GM19351 (cell line): ENCODE measurements at regions not wholly inside any gene's neighbourhood (a gene's known extent, or its start where the extent isn't known, plus 50 kb on each side); places are given as distances from the start of the nearest gene placed in this dataset.

Source experiments
- ATAC-seq: cut with Tn5 transposase; IDR thresholded peaks from one replicate; pipeline ENCODE4 v1.9.1; 2021; ENCODE audit warnings: mild to moderate bottlenecking, moderate library complexity; ENCODE audit not compliant: unreplicated experiment

- no peak for ATAC-seq
These were observed 314.7 kb upstream of the DACH1 start for GRCh38 chr13:72181661-72182060.

- no peak for ATAC-seq
These were observed 313.4 kb upstream of the DACH1 start for GRCh38 chr13:72180253-72180952.

DNA sequence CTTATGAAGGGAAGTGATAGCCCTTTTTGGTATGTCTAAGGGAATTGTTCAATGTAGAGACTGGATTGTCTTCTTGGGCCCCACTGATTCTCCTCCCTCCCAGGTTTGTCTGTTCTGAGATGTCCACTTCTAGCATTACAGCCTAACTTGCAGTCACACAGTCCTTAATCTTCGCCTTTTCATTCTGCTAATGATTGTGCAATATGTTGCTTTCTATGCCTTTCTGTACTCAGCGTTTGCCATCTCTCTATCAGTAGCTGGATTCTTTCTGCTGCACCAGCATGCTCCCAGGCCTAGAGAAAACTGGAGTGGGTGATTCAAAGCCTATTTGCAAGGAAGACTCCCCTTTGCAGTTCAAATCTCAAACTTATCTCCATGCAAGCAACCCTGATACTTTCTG, 307.5 kb upstream of the DACH1 start:
- ATAC-seq, result no peak

GRCh38 chr13:72170571-72170970, 303.6 kb upstream of the DACH1 start:
- no peak for ATAC-seq

DNA sequence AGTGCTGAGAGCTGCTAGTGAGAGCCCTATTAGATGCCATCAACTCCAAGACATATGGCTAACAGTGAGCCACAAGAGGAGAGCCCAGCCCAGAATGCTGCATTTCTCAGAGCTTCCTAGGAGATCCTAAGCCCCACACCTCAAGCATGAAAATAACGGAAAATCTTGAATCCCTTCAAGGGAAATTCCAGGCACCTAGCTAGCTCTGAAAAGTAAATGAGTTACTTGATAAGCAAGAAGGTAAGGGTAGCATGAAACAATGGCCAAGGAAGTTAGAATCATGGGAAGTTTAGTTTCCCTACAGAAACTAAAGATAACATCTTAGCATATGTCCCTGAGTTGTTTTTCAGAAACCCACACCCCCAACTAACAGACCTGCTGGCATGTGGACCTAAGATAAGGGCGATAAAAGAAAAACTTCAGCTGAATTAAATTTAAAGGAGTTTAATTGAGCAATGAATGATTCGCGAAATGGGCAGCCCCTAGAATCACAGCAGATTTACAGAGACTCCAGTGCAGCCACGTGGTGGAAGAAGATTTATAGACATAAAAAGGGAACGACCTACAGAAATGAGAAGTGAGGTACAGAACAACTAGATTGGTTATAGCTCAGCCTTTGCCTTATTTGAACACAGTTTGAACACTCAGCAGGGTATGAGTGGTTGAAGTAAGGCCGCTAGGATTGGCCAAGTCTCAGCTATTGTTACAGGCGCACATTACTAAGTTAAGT, 301.3 kb upstream of the DACH1 start:
- ATAC-seq, result no peak

GRCh38 chr13:72166102-72166650, 299.2 kb upstream of the DACH1 start:
- ATAC-seq, result no peak

DNA sequence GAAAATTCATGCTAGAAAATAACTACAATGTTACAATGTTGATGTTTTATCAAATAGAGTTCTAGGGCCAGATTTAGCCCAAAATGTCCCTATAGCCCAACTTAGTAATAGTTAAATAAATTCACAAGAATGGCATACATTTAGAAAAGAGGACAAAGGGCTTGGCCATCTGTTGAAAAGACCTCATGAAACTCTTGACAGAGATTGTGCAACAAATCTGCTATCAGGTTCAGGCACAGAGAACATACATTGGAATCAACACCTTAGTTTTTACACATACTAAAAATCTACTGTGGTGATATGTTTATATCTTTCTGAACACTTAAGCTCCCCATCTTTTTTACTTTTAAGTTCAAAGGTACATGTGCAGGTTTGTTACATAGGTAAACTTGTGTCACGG, 298.3 kb upstream of the DACH1 start:
- ATAC-seq, result no peak

DNA sequence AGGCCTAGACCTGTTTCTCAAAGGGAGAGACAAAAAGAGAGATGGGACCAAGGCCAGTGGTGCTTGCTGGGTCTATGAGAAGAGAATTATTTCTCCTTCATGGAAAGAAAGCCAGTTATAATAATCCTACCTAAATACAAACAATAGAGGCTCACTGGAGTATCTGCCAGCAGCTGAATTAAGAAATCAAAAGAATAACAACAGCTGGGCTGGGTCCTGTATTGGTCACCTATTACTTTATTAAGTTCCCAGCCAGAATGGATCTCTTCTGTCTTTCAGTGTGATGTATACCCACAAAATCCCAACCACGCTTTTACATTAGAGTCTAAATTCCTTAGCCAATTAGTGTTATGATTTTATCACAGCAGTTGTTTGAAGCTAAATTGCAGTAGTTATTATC, 297.8 kb upstream of the DACH1 start:
- ATAC-seq, result no peak

DNA sequence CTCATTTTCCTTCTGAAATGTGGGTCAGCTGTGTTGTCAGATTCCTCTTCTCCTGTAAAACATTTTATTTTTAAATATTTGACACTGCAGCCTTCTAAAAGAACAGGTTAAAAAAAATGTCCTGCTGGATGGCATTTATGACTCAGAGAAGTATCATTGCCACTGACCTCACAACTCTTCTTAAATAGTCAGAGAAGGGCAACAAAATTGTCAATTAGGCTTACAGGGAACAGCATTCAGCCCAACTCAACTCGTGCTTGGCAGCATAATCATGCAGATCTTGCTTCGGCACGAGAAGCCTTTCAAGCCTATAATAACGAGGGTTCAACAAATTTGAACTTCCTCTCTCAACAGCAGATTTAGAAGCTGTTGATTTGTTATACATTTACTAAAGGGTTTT, 296.7 kb upstream of the DACH1 start:
- no peak for ATAC-seq

- ATAC-seq, result no peak
These were observed 294.0 kb upstream of the DACH1 start for GRCh38 chr13:72160977-72161376.

GRCh38 chr13:72156760-72157159, 289.8 kb upstream of the DACH1 start:
- no peak for ATAC-seq

DNA sequence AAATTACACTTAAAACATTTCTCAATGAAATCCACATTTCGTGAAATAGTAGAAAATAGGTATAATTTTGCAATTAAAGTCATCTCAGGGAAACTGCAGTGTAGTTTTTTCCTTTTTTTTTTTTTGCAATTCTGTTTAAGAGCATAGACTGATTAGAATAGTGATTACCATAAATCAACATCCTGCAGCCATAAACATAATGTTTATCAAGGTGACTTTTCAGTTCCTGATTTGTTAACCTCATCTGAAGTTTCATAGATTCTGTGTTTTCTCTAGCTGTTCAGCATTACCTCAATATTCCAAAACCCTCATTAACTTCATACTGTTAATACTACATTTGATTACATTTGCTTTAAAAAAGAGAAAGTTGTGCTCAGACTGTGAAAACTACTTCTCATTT, 286.3 kb upstream of the DACH1 start:
- ATAC-seq, result no peak

GRCh38 chr13:72151241-72151640, 284.2 kb upstream of the DACH1 start:
- ATAC-seq, result no peak

GRCh38 chr13:72150502-72150901, 283.5 kb upstream of the DACH1 start:
- no peak for ATAC-seq

- ATAC-seq, result no peak
These were observed 282.7 kb upstream of the DACH1 start for GRCh38 chr13:72149701-72150100.

- ATAC-seq, result no peak
These were observed 279.8 kb upstream of the DACH1 start for GRCh38 chr13:72146816-72147215.

DNA sequence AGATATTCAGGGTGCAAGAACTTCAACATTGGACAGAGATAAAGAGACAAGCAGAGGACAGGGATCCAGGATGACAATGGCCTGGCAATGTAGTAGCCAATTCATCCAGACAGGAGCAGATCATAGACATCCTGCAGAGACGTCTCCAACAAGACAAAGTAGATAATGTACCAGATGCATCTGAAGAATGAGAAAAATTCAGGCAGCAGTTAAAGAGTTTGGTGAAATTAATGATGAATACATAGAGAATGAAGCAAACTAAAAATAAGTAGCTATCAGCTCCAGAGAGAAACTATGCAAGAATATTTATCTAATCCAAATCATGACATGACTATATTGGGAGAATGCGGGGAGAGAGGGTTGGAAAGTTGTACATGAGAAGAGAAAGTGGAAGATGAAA, 278.4 kb upstream of the DACH1 start:
- no peak for ATAC-seq

- no peak for ATAC-seq
These were observed 277.6 kb upstream of the DACH1 start for GRCh38 chr13:72144636-72145035.

- ATAC-seq, result no peak
These were observed 275.0 kb upstream of the DACH1 start for GRCh38 chr13:72141855-72142519.

DNA sequence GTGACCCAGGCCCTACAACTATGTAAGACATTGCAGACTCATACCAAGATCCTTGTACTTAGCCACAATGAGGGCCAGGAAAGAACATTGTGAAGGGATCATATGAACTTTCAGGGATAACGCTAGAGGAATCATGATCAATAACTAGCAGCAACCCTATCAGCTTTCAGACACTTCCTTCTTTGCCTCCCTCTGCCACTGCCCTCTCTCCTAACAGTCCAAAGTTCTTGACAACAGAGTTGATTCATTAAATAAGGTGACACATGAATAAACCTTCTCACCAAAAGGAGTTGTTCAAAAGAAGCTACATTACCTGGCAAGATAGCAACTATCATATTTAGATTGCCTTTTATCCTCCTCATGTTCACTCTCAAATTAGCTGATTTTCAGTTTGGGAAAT, 272.2 kb upstream of the DACH1 start:
- no peak for ATAC-seq

GRCh38 chr13:72132075-72132474, 265.1 kb upstream of the DACH1 start:
- no peak for ATAC-seq

DNA sequence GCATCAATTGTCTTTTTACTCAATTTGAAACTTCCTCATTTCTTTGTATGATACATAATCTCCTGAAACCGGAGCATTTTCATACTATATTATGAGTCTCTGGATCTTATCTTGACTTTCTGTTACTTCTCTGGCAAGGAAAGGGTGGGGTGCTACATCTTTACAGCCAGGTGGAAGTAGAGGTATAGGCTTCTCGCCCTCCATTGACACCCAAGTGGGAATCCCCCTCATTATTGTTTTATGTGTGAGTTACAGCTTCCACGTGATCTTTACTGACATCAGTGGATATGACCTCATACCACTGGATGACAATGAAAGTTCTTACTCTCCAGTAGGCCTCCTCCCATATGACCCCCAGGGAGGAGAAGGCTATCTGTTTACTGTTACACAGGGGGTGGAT, 262.1 kb upstream of the DACH1 start:
- ATAC-seq, result no peak
